ENCODE measurements at regions not wholly inside any gene's neighbourhood (a gene's known extent, or its start where the extent isn't known, plus 50 kb on each side); places are given as distances from the start of the nearest gene placed in this dataset.

- H3K27me3 Mint-ChIP-seq (ENCODE audit: low read depth in 3 of 3): no peaks in the 10 kb centered on the region
- H3K36me3 Mint-ChIP-seq: no peaks in the 10 kb centered on the region
- H3K9me3 Mint-ChIP-seq: peaks cover 0 to 7% (median under 1%) of the 10 kb centered on the region in 6 donors
- H3K27ac Mint-ChIP-seq: no peak overlapping the region
- no peaks in the 10 kb centered on the region for H3K4me1 Mint-ChIP-seq
- DNase-seq: no peak
- H3K4me3 Mint-ChIP-seq: no peak overlapping the region
Measured at GRCh38 chr5:35308421-35308820, 78.1 kb upstream of the PRLR start.

DNA sequence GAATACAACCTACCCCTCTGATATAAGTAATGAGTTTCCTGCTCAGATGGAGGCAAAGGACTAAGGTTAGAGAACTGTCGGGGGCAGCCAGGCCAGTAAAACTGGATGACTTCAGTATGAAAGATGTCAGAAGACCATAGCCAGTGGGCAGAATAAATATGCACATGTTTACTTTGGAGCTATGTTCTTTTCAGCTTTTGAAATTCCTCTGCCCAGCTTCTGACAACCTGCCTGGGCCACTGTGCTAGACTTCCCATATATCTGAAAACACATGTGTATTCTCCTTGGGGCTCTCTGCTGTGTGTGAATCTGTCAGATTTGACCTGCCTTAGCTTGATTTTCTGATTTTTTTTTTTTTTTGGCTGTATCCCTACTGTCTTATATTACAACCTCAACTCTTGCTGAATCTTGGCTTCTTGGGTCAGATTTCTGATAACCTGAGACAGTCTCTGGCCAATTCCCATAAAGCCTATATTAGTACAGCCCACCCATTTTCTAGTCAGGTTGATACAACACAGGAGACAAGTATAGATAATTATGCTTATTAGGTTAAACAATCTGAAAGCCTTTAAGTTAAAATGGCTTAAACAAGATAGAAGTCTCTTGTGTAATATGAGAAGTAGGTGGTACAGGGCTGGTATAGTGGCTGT, 76.6 kb upstream of the PRLR start:
- H3K4me3 Mint-ChIP-seq: no peak overlapping the region
- no peaks in the 10 kb centered on the region for H3K27me3 Mint-ChIP-seq (ENCODE audit: low read depth in 3 of 3)
- DNase-seq: no peak
- H3K27ac Mint-ChIP-seq: no peak overlapping the region
- no peaks in the 10 kb centered on the region for H3K4me1 Mint-ChIP-seq
- H3K9me3 Mint-ChIP-seq: peaks cover 0 to 7% (median 1%) of the 10 kb centered on the region in 6 donors
- no peaks in the 10 kb centered on the region for H3K36me3 Mint-ChIP-seq

GRCh38 chr5:35305336-35306020, 75.2 kb upstream of the PRLR start:
- Mint-ChIP-seq H3K27me3 (ENCODE audit: low read depth in 3 of 3) (peaks cover 0 to 4% (median 2%) of the 10 kb centered on the region in 3 donors), H3K36me3 (no peaks in the 10 kb centered on the region), H3K4me3 (no peak overlapping the region)

GRCh38 chr5:35304291-35304690, 74.0 kb upstream of the PRLR start:
- Mint-ChIP-seq H3K9me3 (peaks cover 0 to 7% (median 2%) of the 10 kb centered on the region in 6 donors), H3K27me3 (ENCODE audit: low read depth in 3 of 3) (peaks cover 0 to 4% (median 2%) of the 10 kb centered on the region in 3 donors), H3K27ac (no peak overlapping the region), H3K4me1 (no peaks in the 10 kb centered on the region), H3K36me3 (no peaks in the 10 kb centered on the region), H3K4me3 (no peak overlapping the region)
- DNase-seq: no peak

More at GRCh38 chr5:35305336-35306020, 75.2 kb upstream of the PRLR start:
- no peaks in the 10 kb centered on the region for H3K4me1 Mint-ChIP-seq
- DNase-seq: no peak
- peaks cover 0 to 7% (median 2%) of the 10 kb centered on the region in 6 donors for H3K9me3 Mint-ChIP-seq
- no peak overlapping the region for H3K27ac Mint-ChIP-seq

GRCh38 chr5:35303152-35303551, 72.9 kb upstream of the PRLR start:
- no peak overlapping the region for H3K4me3 Mint-ChIP-seq
- no peak for DNase-seq
- peaks cover 0 to 7% (median 2%) of the 10 kb centered on the region in 6 donors for H3K9me3 Mint-ChIP-seq
- H3K27me3 Mint-ChIP-seq (ENCODE audit: low read depth in 3 of 3): peaks cover 0 to 4% (median 2%) of the 10 kb centered on the region in 3 donors
- no peaks in the 10 kb centered on the region for H3K4me1 Mint-ChIP-seq
- H3K36me3 Mint-ChIP-seq: no peaks in the 10 kb centered on the region
- H3K27ac Mint-ChIP-seq: no peak overlapping the region

- H3K27me3 Mint-ChIP-seq (ENCODE audit: low read depth in 3 of 3): peaks cover 0 to 4% (median 2%) of the 10 kb centered on the region in 3 donors
- DNase-seq: no peak
- no peaks in the 10 kb centered on the region for H3K4me1 Mint-ChIP-seq
- H3K9me3 Mint-ChIP-seq: peaks cover 0 to 7% (median 3%) of the 10 kb centered on the region in 6 donors
- no peaks in the 10 kb centered on the region for H3K36me3 Mint-ChIP-seq
- H3K4me3 Mint-ChIP-seq: no peak overlapping the region
- H3K27ac Mint-ChIP-seq: no peak overlapping the region
Measured at GRCh38 chr5:35302544-35302943, 72.3 kb upstream of the PRLR start.

GRCh38 chr5:35297755-35298154, 67.5 kb upstream of the PRLR start:
- Mint-ChIP-seq H3K27me3 (ENCODE audit: low read depth in 3 of 3) (peaks cover 2 to 4% (median 2%) of the 10 kb centered on the region in 3 donors), H3K9me3 (peaks cover 0 to 10% (median 6%) of the 10 kb centered on the region in 6 donors), H3K4me3 (no peak overlapping the region), H3K27ac (no peak overlapping the region), H3K4me1 (no peaks in the 10 kb centered on the region), H3K36me3 (no peaks in the 10 kb centered on the region)
- no peak for DNase-seq

- Mint-ChIP-seq H3K4me3 (no peak overlapping the region), H3K36me3 (no peaks in the 10 kb centered on the region), H3K9me3 (peaks cover 0 to 10% (median 6%) of the 10 kb centered on the region in 6 donors), H3K27ac (no peak overlapping the region), H3K4me1 (no peaks in the 10 kb centered on the region), H3K27me3 (ENCODE audit: low read depth in 3 of 3) (peaks cover 0 to 2% (median 0%) of the 10 kb centered on the region in 3 donors)
- no peak for DNase-seq
Measured at GRCh38 chr5:35294976-35295375, 64.7 kb upstream of the PRLR start.

DNA sequence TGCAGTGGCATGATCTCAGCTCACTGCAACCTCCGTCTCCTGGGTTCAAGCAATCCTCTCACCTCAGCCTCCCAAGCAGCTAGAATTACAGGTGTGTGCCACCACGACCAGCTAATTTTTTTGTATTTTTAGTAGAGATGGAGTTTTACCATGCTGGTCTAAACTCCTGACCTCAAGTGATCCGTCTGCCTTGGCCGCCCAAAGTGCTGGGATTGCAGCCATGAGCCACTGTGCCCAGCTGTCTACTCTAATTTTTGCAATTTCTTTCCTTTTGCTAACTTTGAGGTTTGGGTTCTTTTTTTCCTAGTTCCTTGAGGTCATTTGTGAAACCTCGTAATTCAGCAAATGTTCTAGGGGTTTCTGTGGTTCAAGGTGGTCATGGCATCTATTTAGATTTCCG, 63.7 kb upstream of the PRLR start:
- H3K27ac Mint-ChIP-seq: no peak overlapping the region
- DNase-seq: no peak
- H3K4me3 Mint-ChIP-seq: no peak overlapping the region
- peaks cover 0 to 14% (median 6%) of the 10 kb centered on the region in 6 donors for H3K9me3 Mint-ChIP-seq
- H3K27me3 Mint-ChIP-seq (ENCODE audit: low read depth in 3 of 3): peaks cover 0 to 2% (median 0%) of the 10 kb centered on the region in 3 donors
- no peaks in the 10 kb centered on the region for H3K4me1 Mint-ChIP-seq
- no peaks in the 10 kb centered on the region for H3K36me3 Mint-ChIP-seq

GRCh38 chr5:35285435-35285834, 55.1 kb upstream of the PRLR start:
- DNase-seq: no peak
- H3K27ac Mint-ChIP-seq: no peak overlapping the region
- H3K4me3 Mint-ChIP-seq: no peak overlapping the region
- peaks cover 0 to 16% (median under 1%) of the 10 kb centered on the region in 6 donors for H3K9me3 Mint-ChIP-seq
- H3K27me3 Mint-ChIP-seq (ENCODE audit: low read depth in 3 of 3): peaks cover 0 to 2% (median 0%) of the 10 kb centered on the region in 3 donors
- no peaks in the 10 kb centered on the region for H3K36me3 Mint-ChIP-seq
- H3K4me1 Mint-ChIP-seq: no peaks in the 10 kb centered on the region

- Mint-ChIP-seq H3K9me3 (peaks cover 0 to 16% (median under 1%) of the 10 kb centered on the region in 6 donors), H3K36me3 (no peaks in the 10 kb centered on the region), H3K4me1 (no peaks in the 10 kb centered on the region), H3K4me3 (no peak overlapping the region), H3K27ac (no peak overlapping the region), H3K27me3 (ENCODE audit: low read depth in 3 of 3) (peaks cover 0 to 2% (median 0%) of the 10 kb centered on the region in 3 donors)
- DNase-seq: no peak
Measured at GRCh38 chr5:35285011-35285410, 54.7 kb upstream of the PRLR start.

DNA sequence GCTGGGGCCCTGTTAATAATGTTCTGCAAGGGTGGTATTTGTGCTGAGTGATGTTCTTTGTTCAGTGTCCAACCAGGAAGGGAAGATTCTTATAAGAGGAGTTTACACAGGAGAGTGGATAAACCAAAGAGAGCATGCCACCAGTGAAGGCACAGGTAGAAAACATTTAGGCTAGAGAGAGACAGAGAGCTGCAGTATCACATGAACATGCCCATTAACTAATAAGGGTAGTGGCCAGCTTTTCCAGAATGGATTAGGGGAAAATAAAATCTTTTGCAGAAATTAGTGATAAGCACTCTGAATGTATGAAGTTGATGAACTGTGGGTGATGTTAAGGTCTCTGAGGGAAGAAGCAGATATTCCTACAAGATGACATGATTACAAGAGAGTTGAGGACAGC, 54.1 kb upstream of the PRLR start:
- H3K36me3 Mint-ChIP-seq: no peaks in the 10 kb centered on the region
- DNase-seq: no peak
- no peaks in the 10 kb centered on the region for H3K4me1 Mint-ChIP-seq
- H3K27me3 Mint-ChIP-seq (ENCODE audit: low read depth in 3 of 3): peaks cover 0 to 2% (median 0%) of the 10 kb centered on the region in 3 donors
- no peak overlapping the region for H3K4me3 Mint-ChIP-seq
- H3K9me3 Mint-ChIP-seq: peaks cover 0 to 16% (median under 1%) of the 10 kb centered on the region in 6 donors
- H3K27ac Mint-ChIP-seq: no peak overlapping the region

DNA sequence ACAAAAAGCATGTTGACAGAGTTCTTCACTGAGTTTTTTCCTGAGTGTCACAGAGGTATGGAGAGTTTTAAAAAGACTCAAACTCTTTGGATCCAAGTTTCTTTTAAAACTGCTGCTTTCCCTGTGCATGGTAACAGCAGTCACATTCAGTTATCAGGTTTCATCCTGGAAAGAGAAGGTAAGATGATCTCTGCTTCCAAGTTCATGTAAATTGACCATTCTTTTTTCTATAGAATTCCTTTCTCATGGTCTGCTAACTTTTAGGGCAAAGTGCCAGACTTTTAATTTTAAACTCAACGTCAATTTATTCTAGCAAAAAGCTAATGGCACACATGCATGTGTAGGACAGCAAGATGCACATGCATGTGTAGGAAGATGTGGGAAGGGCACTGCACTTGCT, 52.5 kb upstream of the PRLR start:
- no peak for DNase-seq
- Mint-ChIP-seq H3K27me3 (ENCODE audit: low read depth in 3 of 3) (peaks cover 0 to 2% (median 1%) of the 10 kb centered on the region in 3 donors), H3K36me3 (no peaks in the 10 kb centered on the region), H3K9me3 (peaks cover 0 to 22% (median 3%) of the 10 kb centered on the region in 6 donors), H3K4me3 (no peak overlapping the region), H3K27ac (no peak overlapping the region), H3K4me1 (no peaks in the 10 kb centered on the region)

GRCh38 chr5:35281613-35282012, 51.3 kb upstream of the PRLR start:
- peaks cover 0 to 2% (median 1%) of the 10 kb centered on the region in 3 donors for H3K27me3 Mint-ChIP-seq (ENCODE audit: low read depth in 3 of 3)
- peaks cover 0 to 11% (median 4%) of the 10 kb centered on the region in 6 donors for H3K9me3 Mint-ChIP-seq
- H3K36me3 Mint-ChIP-seq: no peaks in the 10 kb centered on the region
- H3K4me3 Mint-ChIP-seq: no peak overlapping the region
- no peak for DNase-seq
- no peak overlapping the region for H3K27ac Mint-ChIP-seq
- H3K4me1 Mint-ChIP-seq: no peaks in the 10 kb centered on the region

Measured in immature natural killer cell (primary cell).